DOHH2 (cell line): ENCODE measurements at regions not wholly inside any gene's neighbourhood (a gene's known extent, or its start where the extent isn't known, plus 50 kb on each side); places are given as distances from the start of the nearest gene placed in this dataset.

Experiments
- CTCF ChIP-seq: fragments of 200-600 bp; sonication (generic); IDR thresholded peaks from one replicate; pipeline ENCODE4 v1.5.1; 2014; ENCODE audit warnings: antibody characterized with exemption, mild to moderate bottlenecking, low read depth, low read length; ENCODE audit not compliant: poor library complexity, severe bottlenecking
- EZH2phosphoT487 ChIP-seq: fragments of 200-600 bp; sonication (generic); IDR thresholded peaks from 2 replicates; pipeline ENCODE4 v1.6.1; 2017; ENCODE audit warnings: borderline replicate concordance, mild to moderate bottlenecking, antibody characterized with exemption, low read length, moderate library complexity, mixed read lengths

GRCh38 chr3:111485086-111485485 lies 56.9 kb upstream of the CD96 start:
- TF ChIP-seq CTCF (no peak), EZH2phosphoT487 (no peak)
